HepG2 (cell line): ENCODE measurements at regions not wholly inside any gene's neighbourhood (a gene's known extent, or its start where the extent isn't known, plus 50 kb on each side); places are given as distances from the start of the nearest gene placed in this dataset.
A peak's percentile ranks its signal among the peaks of the same experiment; 100 is the strongest.

Experiments
- AHDC1 ChIP-seq: sonication (generic); formaldehyde crosslinking; IDR thresholded peaks from 2 replicates; pipeline ENCODE4 v1.5.1; 2020; ENCODE audit warnings: mild to moderate bottlenecking, missing genetic modification reagents, borderline replicate concordance
- BRCA1 ChIP-seq: sonication (generic); formaldehyde crosslinking; IDR thresholded peaks from 2 replicates; pipeline ENCODE4 v1.4.0; 2020; ENCODE audit warnings: missing genetic modification reagents
- CCAR2 ChIP-seq: fragments of 200-400 bp; formaldehyde crosslinking; optimal IDR thresholded peaks from 2 replicates; pipeline ENCODE3; 2018; ENCODE audit warnings: low read depth, mild to moderate bottlenecking, low read length, moderate library complexity
- CENPX ChIP-seq: sonication (generic); formaldehyde crosslinking; IDR thresholded peaks from 2 replicates; pipeline ENCODE4 v1.9.0; 2021; ENCODE audit warnings: mild to moderate bottlenecking, missing genetic modification reagents, moderate library complexity
- CHCHD3 ChIP-seq: sonication (generic); formaldehyde crosslinking; IDR thresholded peaks from 2 replicates; pipeline ENCODE4 v1.8.0; 2022; ENCODE audit warnings: mild to moderate bottlenecking, missing genetic modification reagents, moderate library complexity
- FOXA1 ChIP-seq, 2 experiments: fragments of 450-650 bp in 1 of 2; sonication (generic) in 1 of 2; formaldehyde crosslinking in 1 of 2; IDR thresholded peaks; 2 replicates each; pipeline versions ENCODE4 v1.4.0 to v1.6.1; 2016 to 2020; ENCODE audit warnings: missing genetic modification reagents in 1 of 2
- FOXA3 ChIP-seq: IDR thresholded peaks from 2 replicates; pipeline ENCODE4 v1.6.1; 2016; ENCODE audit warnings: missing genetic modification reagents, missing compliant biosample characterization
- HNRNPUL1 ChIP-seq: fragments of 200-400 bp; formaldehyde crosslinking; IDR thresholded peaks from 2 replicates; pipeline ENCODE4 v1.6.1; 2017; ENCODE audit warnings: low read depth, mild to moderate bottlenecking, low read length, moderate library complexity
- NFIC ChIP-seq: IDR thresholded peaks from 2 replicates; pipeline ENCODE4 v1.6.1; 2012; ENCODE audit warnings: mild to moderate bottlenecking, low read length, inconsistent platforms
- PAX8 ChIP-seq: sonication (generic); formaldehyde crosslinking; IDR thresholded peaks from 2 replicates; pipeline ENCODE4 v1.8.0; 2022; ENCODE audit warnings: mild to moderate bottlenecking, missing genetic modification reagents, borderline replicate concordance
- PITX1 ChIP-seq: sonication (generic); formaldehyde crosslinking; IDR thresholded peaks from 2 replicates; pipeline ENCODE4 v1.5.1; 2020; ENCODE audit warnings: mild to moderate bottlenecking, missing genetic modification reagents
- POLR2AphosphoS5 ChIP-seq: IDR thresholded peaks from 2 replicates; pipeline ENCODE4 v1.6.1; 2012; ENCODE audit warnings: low read depth, low read length
- RARG ChIP-seq: sonication (generic); formaldehyde crosslinking; IDR thresholded peaks from 2 replicates; pipeline ENCODE4 v1.4.0; 2020; ENCODE audit warnings: low read depth, mild to moderate bottlenecking, missing genetic modification reagents
- RCOR2 ChIP-seq: IDR thresholded peaks from 2 replicates; pipeline ENCODE4 v1.6.1; 2016; ENCODE audit warnings: missing biosample characterization, missing genetic modification reagents
- SP4 ChIP-seq: sonication (generic); formaldehyde crosslinking; IDR thresholded peaks from 2 replicates; pipeline ENCODE4 v1.8.1; 2023; ENCODE audit warnings: mild to moderate bottlenecking, missing genetic modification reagents
- TAF1 ChIP-seq: sonication (generic); formaldehyde crosslinking; IDR thresholded peaks from 2 replicates; pipeline ENCODE4 v1.4.0; 2020; ENCODE audit warnings: missing genetic modification reagents
- TEAD3 ChIP-seq: optimal IDR thresholded peaks from 2 replicates; pipeline ENCODE3; 2016; ENCODE audit warnings: borderline replicate concordance
- U2AF1 ChIP-seq: fragments of 200-400 bp; formaldehyde crosslinking; optimal IDR thresholded peaks from 2 replicates; pipeline ENCODE3; 2017; ENCODE audit warnings: mild to moderate bottlenecking, low read depth, low read length
- ZEB1 ChIP-seq: IDR thresholded peaks from 2 replicates; pipeline ENCODE4 v1.6.1; 2012; ENCODE audit warnings: mild to moderate bottlenecking, low read depth, inconsistent platforms; ENCODE audit not compliant: insufficient replicate concordance
- ZFP62 ChIP-seq: sonication (generic); formaldehyde crosslinking; IDR thresholded peaks from 2 replicates; pipeline ENCODE4 v1.4.0; 2020; ENCODE audit warnings: missing genetic modification reagents
- ZFYVE20 ChIP-seq: sonication (generic); formaldehyde crosslinking; IDR thresholded peaks from 2 replicates; pipeline ENCODE4 v1.8.0; 2023; ENCODE audit warnings: low read depth, mild to moderate bottlenecking, moderate library complexity, missing genetic modification reagents, borderline replicate concordance
- ZNF101 ChIP-seq: sonication (generic); formaldehyde crosslinking; IDR thresholded peaks from 2 replicates; pipeline ENCODE4 v1.4.0; 2020; ENCODE audit warnings: mild to moderate bottlenecking, low read depth, missing genetic modification reagents, borderline replicate concordance
- ZNF180 ChIP-seq: sonication (generic); formaldehyde crosslinking; IDR thresholded peaks from 2 replicates; pipeline ENCODE4 v1.4.0; 2020; ENCODE audit warnings: low read depth, missing genetic modification reagents, borderline replicate concordance
- ZNF432 ChIP-seq: sonication (generic); formaldehyde crosslinking; IDR thresholded peaks from 2 replicates; pipeline ENCODE4 v1.5.0; 2020; ENCODE audit warnings: missing genetic modification reagents, mild to moderate bottlenecking, borderline replicate concordance
- ZNF737 ChIP-seq: sonication (generic); formaldehyde crosslinking; IDR thresholded peaks from 2 replicates; pipeline ENCODE4 v1.5.0; 2020; ENCODE audit warnings: missing genetic modification reagents, mild to moderate bottlenecking, borderline replicate concordance
- ZNF747 ChIP-seq: sonication (generic); formaldehyde crosslinking; IDR thresholded peaks from 2 replicates; pipeline ENCODE4 v1.8.1; 2023; ENCODE audit warnings: missing genetic modification reagents, mild to moderate bottlenecking, borderline replicate concordance
- ZNF761 ChIP-seq: sonication (generic); formaldehyde crosslinking; conservative IDR thresholded peaks from 2 replicates; pipeline ENCODE4 v1.4.0; 2020; ENCODE audit warnings: mild to moderate bottlenecking, missing genetic modification reagents
- ZNF850 ChIP-seq: sonication (generic); formaldehyde crosslinking; conservative IDR thresholded peaks from 2 replicates; pipeline ENCODE4 v1.9.0; 2021; ENCODE audit warnings: mild to moderate bottlenecking, missing genetic modification reagents

DNA sequence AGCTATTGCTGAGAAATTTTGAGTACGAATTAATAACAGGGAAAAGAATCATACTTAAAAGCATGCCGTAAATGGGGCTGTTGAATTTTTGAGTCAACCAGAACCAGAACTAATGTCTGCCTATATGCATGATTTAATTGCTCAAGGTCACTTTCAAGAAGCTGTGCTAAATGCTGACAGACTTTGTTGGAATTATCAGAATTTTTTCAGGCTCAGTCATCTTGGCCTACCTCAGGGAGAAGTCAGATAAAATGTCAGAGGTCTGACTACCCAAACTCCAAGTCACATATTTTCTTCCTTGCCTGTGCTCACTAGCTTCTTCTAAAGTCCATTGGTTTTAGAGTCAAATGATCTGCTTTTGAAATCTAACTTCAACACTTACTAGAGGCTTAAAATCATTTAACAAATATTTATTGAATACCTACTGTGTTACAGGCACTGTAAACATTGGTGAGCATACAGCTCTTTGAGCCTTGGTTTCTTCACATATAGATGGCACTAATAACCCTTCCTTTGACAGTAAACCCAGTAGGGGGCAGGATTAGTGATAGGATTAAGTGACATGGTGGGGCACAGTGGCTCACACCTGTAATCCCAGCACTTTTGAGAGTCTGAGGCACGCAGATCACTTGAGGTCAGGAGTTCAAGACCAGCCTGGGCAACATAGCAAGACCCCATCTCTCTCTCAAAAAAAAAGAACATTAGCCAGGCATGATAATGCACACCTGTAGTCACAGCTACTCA is 121.2 kb upstream of the SLC44A3 start (continued):
- TF ChIP-seq ZFP62 (CRISPR knock-in tag) = no peak
- TF ChIP-seq RARG (CRISPR knock-in tag) = no peak
- no peak for TF ChIP-seq TAF1
- no peak for TF ChIP-seq ZNF850 (CRISPR knock-in tag)
- no peak for TF ChIP-seq ZEB1
- no peak for TF ChIP-seq ZNF737 (CRISPR knock-in tag)
- TF ChIP-seq TEAD3 (CRISPR knock-in tag) = peak; percentile 27
- TF ChIP-seq FOXA1 (IDR thresholded peaks at IDR 0.05) = peak; percentile 64; the same call in 1 of the 2 replicates
- TF ChIP-seq FOXA1 (CRISPR knock-in tag; IDR thresholded peaks at IDR 0.05) = peak; percentile 65
- TF ChIP-seq HNRNPUL1 = no peak
- no peak for TF ChIP-seq CENPX (CRISPR knock-in tag)
- TF ChIP-seq ZNF761 (CRISPR knock-in tag) = no peak
- TF ChIP-seq ZFYVE20 (CRISPR knock-in tag) = no peak
- no peak for TF ChIP-seq BRCA1 (CRISPR knock-in tag)
- TF ChIP-seq ZNF101 (CRISPR knock-in tag) = no peak
- TF ChIP-seq ZNF180 (CRISPR knock-in tag) = no peak
- no peak for TF ChIP-seq POLR2AphosphoS5
- 0 out of 2 replicates have a peak, but pooled peaks have one; percentile 20 for TF ChIP-seq SP4 (CRISPR knock-in tag)
- TF ChIP-seq CHCHD3 (CRISPR knock-in tag) = no peak
- no peak for TF ChIP-seq CCAR2
- TF ChIP-seq RCOR2 (CRISPR knock-in tag) = peak; percentile 81
- TF ChIP-seq AHDC1 (CRISPR knock-in tag) = peak; percentile 64; the same call in 1 of the 2 replicates
- TF ChIP-seq NFIC = peak; percentile 53; the same call in 1 of the 2 replicates
- TF ChIP-seq PAX8 (CRISPR knock-in tag) = no peak
- no peak for TF ChIP-seq ZNF747 (CRISPR knock-in tag)
- TF ChIP-seq ZNF432 (CRISPR knock-in tag) = no peak
- peak; percentile 86 for TF ChIP-seq FOXA3 (CRISPR knock-in tag)
- TF ChIP-seq U2AF1 = no peak
- TF ChIP-seq PITX1 (CRISPR knock-in tag) = peak; percentile 91
